ENCODE measurements at regions not wholly inside any gene's neighbourhood (a gene's known extent, or its start where the extent isn't known, plus 50 kb on each side); places are given as distances from the start of the nearest gene placed in this dataset.

GRCh38 chr4:78990938-78991810 is 51.9 kb upstream of the PAQR3 start:
- H3K27me3 ChIP-seq, result no peaks in the 10 kb centered on the region
- no peak for TF ChIP-seq CTCF (IDR thresholded peaks at IDR 0.05)
- no peak for TF ChIP-seq POLR2A (IDR thresholded peaks at IDR 0.05)
- no peak for ATAC-seq
- no peak overlapping the region for H3K27ac ChIP-seq
- H3K4me3 ChIP-seq, result no peak overlapping the region
- no peaks in the 10 kb centered on the region for H3K9me3 ChIP-seq
- WGBS, 2 donors, result 72 to 79% methylated on average over 4 of the region's 4 CpGs
- H3K36me3 ChIP-seq (replicated peaks in 1 of 2; ENCODE audit: insufficient read depth in 1 of 2, low read depth in 2 of 2), result no peaks in the 10 kb centered on the region
- DNase-seq, result no peak
- intact Hi-C loops (cut with DNase I), result no loop called here
- no peaks in the 10 kb centered on the region for H3K4me1 ChIP-seq

- Histone ChIP-seq H3K27ac (no peak overlapping the region), H3K27me3 (no peaks in the 10 kb centered on the region), H3K4me1 (no peaks in the 10 kb centered on the region), H3K9me3 (no peaks in the 10 kb centered on the region), H3K4me3 (no peak overlapping the region), H3K36me3 (replicated peaks in 1 of 2; ENCODE audit: insufficient read depth in 1 of 2, low read depth in 2 of 2) (no peaks in the 10 kb centered on the region)
- intact Hi-C loops (cut with DNase I), result no loop called here
- no peak for DNase-seq
- no peak for TF ChIP-seq POLR2A (IDR thresholded peaks at IDR 0.05)
- TF ChIP-seq CTCF (IDR thresholded peaks at IDR 0.05), result no peak
- ATAC-seq, result no peak
- WGBS, 2 donors, result 65 to 75% methylated on average over 19 of the region's 19 CpGs
These were observed 50.5 kb upstream of the PAQR3 start for GRCh38 chr4:78989697-78990270.
